HCT116 (cell line): ENCODE measurements at regions not wholly inside any gene's neighbourhood (a gene's known extent, or its start where the extent isn't known, plus 50 kb on each side); places are given as distances from the start of the nearest gene placed in this dataset.

Source experiments
- ATAC-seq: fragments of 200-7000 bp; cut with Tn5 transposase; 2 replicates; pipeline ENCODE4 v1.9.1; 2020; ENCODE audit warnings: mild to moderate bottlenecking, moderate library complexity
- BruUV-seq: library from RNA; stranded (reverse); fragments of 400-500 nt; replicated peaks from 2 replicates; lab custom pipeline; 2021; lab: Mats Ljungman, UMichigan
- CTCF ChIA-PET: fragments of 300-600 bp; sonication (Branson Sonifier 250); formaldehyde crosslinking; loops from one replicate; lab custom pipeline; 2021; ENCODE audit warnings: antibody characterized with exemption; lab: Charles Lee
- POLR2A ChIA-PET: fragments of 300-600, 350-600 bp; sonication (Branson Sonifier 250); formaldehyde crosslinking; loops from one replicate; lab custom pipeline; 2021; ENCODE audit warnings: antibody characterized with exemption; lab: Charles Lee
- RAD21 ChIA-PET, 2 experiments: fragments of 300-600 bp; sonication (Branson Sonifier 250); formaldehyde crosslinking; loops; one replicate each; lab custom pipeline; 2023; ENCODE audit warnings: low total read pairs in 2 of 2; ENCODE audit not compliant: uncharacterized antibody in 2 of 2, unreplicated experiment in 2 of 2, low non-redundant PET in 1 of 2; lab: Charles Lee
- DNase-seq: peaks from one replicate; pipeline ENCODE4 v3.0.0-alpha.2; 2010; ENCODE audit warnings: low read depth, low spot score
- H2AFZ ChIP-seq: fragments of 200-600 bp; shearing (Covaris generic), sonication (generic); 2 replicates; pipeline ENCODE4 v1.6.1; 2017; ENCODE audit warnings: low read depth, mixed run types, mixed read lengths, antibody characterized with exemption, low read length; ENCODE audit not compliant: poor library complexity, severe bottlenecking
- H3K27ac ChIP-seq: 2 replicates; pipeline ENCODE4 v1.5.1; 2012; ENCODE audit warnings: low read depth, low read length
- H3K27me3 ChIP-seq: fragments of 200-600 bp; sonication (generic); 2 replicates; pipeline ENCODE4 v1.6.1; 2016; ENCODE audit warnings: mixed run types, low read length, mixed read lengths; ENCODE audit not compliant: insufficient read depth
- H3K36me3 ChIP-seq, 2 experiments: fragments of 200-500 bp in 1 of 2; fragments of 200-600 bp in 1 of 2; sonication (Bioruptor generic) in 1 of 2; sonication (generic) in 1 of 2; 2 replicates each; pipeline versions ENCODE4 v1.5.1 to v1.6.1; 2014 to 2016; ENCODE audit warnings: low read length in 2 of 2, inconsistent platforms in 1 of 2, mixed read lengths in 1 of 2, mixed run types in 1 of 2; ENCODE audit not compliant: insufficient read depth in 2 of 2, control insufficient read depth in 1 of 2
- H3K4me1 ChIP-seq, 2 experiments: fragments of 200-600 bp in 1 of 2; sonication (generic) in 1 of 2; 2 replicates each; pipeline versions ENCODE4 v1.5.1 to v1.6.1; 2012 to 2017; ENCODE audit warnings: low read length in 2 of 2, inconsistent platforms in 1 of 2, mild to moderate bottlenecking in 1 of 2, mixed read lengths in 1 of 2, mixed run types in 1 of 2, moderate library complexity in 1 of 2; ENCODE audit not compliant: insufficient read depth in 2 of 2, control insufficient read depth in 1 of 2
- H3K4me2 ChIP-seq: fragments of 200-600 bp; sonication (generic); 2 replicates; pipeline ENCODE4 v1.6.1; 2017; ENCODE audit warnings: mixed run types, low read length, mixed read lengths
- H3K4me3 ChIP-seq, 2 experiments: fragments of 200-600 bp in 1 of 2; sonication (generic) in 1 of 2; replicated peaks in 1 of 2; 2 replicates each; pipeline ENCODE4 v1.5.1; 2011 to 2016; ENCODE audit warnings: low read length in 2 of 2, control low read depth in 1 of 2, low read depth in 1 of 2, mild to moderate bottlenecking in 1 of 2, mixed read lengths in 1 of 2, mixed run types in 1 of 2
- H3K79me2 ChIP-seq: fragments of 200-600 bp; sonication (generic); 2 replicates; pipeline ENCODE4 v1.6.1; 2017; ENCODE audit warnings: mild to moderate bottlenecking, mixed run types, low read length, moderate library complexity, mixed read lengths; ENCODE audit not compliant: insufficient read depth
- H3K9ac ChIP-seq: fragments of 200-600 bp; sonication (generic); 2 replicates; pipeline ENCODE4 v1.6.1; 2016; ENCODE audit warnings: low read length, mixed read lengths
- H3K9me2 ChIP-seq: fragments of 200-600 bp; sonication (generic), shearing (Covaris generic); 2 replicates; pipeline ENCODE4 v1.6.1; 2017; ENCODE audit warnings: mixed run types, mild to moderate bottlenecking, moderate library complexity; ENCODE audit not compliant: insufficient read depth
- H3K9me3 ChIP-seq, 2 experiments: fragments of 200-500 bp in 1 of 2; fragments of 200-600 bp in 1 of 2; sonication (Bioruptor generic) in 1 of 2; sonication (generic) in 1 of 2; 2 replicates each; pipeline ENCODE4 v1.6.1; 2014 to 2017; ENCODE audit warnings: low read length in 2 of 2, mixed read lengths in 2 of 2, inconsistent platforms in 1 of 2, low read depth in 1 of 2, mild to moderate bottlenecking in 1 of 2, mixed run types in 1 of 2, moderate library complexity in 1 of 2; ENCODE audit not compliant: control insufficient read depth in 1 of 2, insufficient read depth in 1 of 2
- H4K20me1 ChIP-seq: fragments of 200-600 bp; sonication (generic), shearing (Covaris generic); 2 replicates; pipeline ENCODE4 v1.6.1; 2017; ENCODE audit warnings: mixed run types, mild to moderate bottlenecking, moderate library complexity; ENCODE audit not compliant: insufficient read depth
- EZH2phosphoT487 ChIP-seq: fragments of 200-600 bp; IDR thresholded peaks from 2 replicates; pipeline ENCODE4 v1.6.1; 2018; ENCODE audit warnings: antibody characterized with exemption, borderline replicate concordance
- SP1 ChIP-seq: IDR thresholded peaks from 2 replicates; pipeline ENCODE4 v1.6.1; 2012; ENCODE audit warnings: low read depth
- SRF ChIP-seq: IDR thresholded peaks from 2 replicates; pipeline ENCODE4 v1.6.1; 2012; ENCODE audit warnings: low read depth
- ZFX ChIP-seq: fragments of 450-650 bp; IDR thresholded peaks from 2 replicates; pipeline ENCODE4 v1.6.1; 2017
- intact Hi-C: fragments of 100-400 bp; cut with micrococcal nuclease; formaldehyde crosslinking; loops from 2 replicates; pipeline ENCODE4 v1.10.0; 2022
- TF ChIP-seq, protein P1 (sequence below), 3 experiments: fragments of 200-600 bp in 1 of 3; sonication (generic) in 1 of 3; IDR thresholded peaks in 2 of 3; conservative IDR thresholded peaks in 1 of 3; 2 replicates each; pipeline ENCODE4 v1.5.1; 2012 to 2017; ENCODE audit warnings: low read depth in 2 of 3, low read length in 2 of 3, antibody characterized with exemption in 1 of 3, borderline replicate concordance in 1 of 3, control low read depth in 1 of 3, mild to moderate bottlenecking in 1 of 3, mixed read lengths in 1 of 3, mixed run types in 1 of 3, moderate library complexity in 1 of 3; ENCODE audit not compliant: insufficient read depth in 1 of 3
- TF ChIP-seq, protein P2 (sequence below): IDR thresholded peaks from 2 replicates; pipeline ENCODE4 v1.6.1; 2012
- TF ChIP-seq, protein P3 (sequence below): IDR thresholded peaks from 2 replicates; pipeline ENCODE4 v1.6.1; 2012; ENCODE audit warnings: low read depth

DNA sequence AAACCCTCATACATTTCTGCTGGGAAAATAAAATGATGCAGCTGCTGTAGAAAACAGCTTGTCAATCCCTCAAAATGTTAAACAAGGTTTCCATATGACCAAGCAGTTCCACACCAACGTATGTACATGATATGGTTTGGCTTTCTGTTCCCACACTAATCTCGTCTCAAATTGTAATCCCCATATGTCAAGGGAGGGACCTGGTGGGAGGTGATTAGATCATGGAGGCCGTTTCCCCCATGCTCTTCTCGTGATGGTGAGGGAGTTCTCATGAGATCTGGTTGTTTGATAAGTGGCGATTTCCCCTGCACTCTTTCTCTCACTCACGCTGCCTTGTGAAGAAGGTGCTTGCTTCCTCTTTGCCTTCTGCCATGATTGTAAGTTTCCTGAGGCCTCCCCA, 100.6 kb upstream of the SLC24A5 start:
- Histone ChIP-seq H3K4me3 (no peak overlapping the region), H3K9me2 (no peaks in the 10 kb centered on the region), H3K27me3 (no peaks in the 10 kb centered on the region), H3K4me1 (no peaks in the 10 kb centered on the region), H3K36me3 (no peaks in the 10 kb centered on the region), H4K20me1 (no peaks in the 10 kb centered on the region), H3K9ac (no peak overlapping the region), H3K9me3 (peaks cover 7% of the 10 kb centered on the region in 2 experiments; a peak in 2 of 4 replicates), H3K27ac (no peak overlapping the region), H3K4me2 (no peak overlapping the region), H2AFZ (no peak overlapping the region), H3K79me2 (no peaks in the 10 kb centered on the region)
- ChIA-PET POLR2A (no interaction called here), CTCF (no interaction called here), RAD21 (no interaction called here)
- BruUV-seq = no TSS peak
- no peak for DNase-seq
- no peak for TF ChIP-seq ZFX
- no peak for TF ChIP-seq EZH2phosphoT487
- TF ChIP-seq, protein P1, sequence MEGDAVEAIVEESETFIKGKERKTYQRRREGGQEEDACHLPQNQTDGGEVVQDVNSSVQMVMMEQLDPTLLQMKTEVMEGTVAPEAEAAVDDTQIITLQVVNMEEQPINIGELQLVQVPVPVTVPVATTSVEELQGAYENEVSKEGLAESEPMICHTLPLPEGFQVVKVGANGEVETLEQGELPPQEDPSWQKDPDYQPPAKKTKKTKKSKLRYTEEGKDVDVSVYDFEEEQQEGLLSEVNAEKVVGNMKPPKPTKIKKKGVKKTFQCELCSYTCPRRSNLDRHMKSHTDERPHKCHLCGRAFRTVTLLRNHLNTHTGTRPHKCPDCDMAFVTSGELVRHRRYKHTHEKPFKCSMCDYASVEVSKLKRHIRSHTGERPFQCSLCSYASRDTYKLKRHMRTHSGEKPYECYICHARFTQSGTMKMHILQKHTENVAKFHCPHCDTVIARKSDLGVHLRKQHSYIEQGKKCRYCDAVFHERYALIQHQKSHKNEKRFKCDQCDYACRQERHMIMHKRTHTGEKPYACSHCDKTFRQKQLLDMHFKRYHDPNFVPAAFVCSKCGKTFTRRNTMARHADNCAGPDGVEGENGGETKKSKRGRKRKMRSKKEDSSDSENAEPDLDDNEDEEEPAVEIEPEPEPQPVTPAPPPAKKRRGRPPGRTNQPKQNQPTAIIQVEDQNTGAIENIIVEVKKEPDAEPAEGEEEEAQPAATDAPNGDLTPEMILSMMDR (IDR thresholded peaks at IDR 0.05 in 2 of 3, conservative IDR thresholded peaks at IDR 0.05 in 1 of 3; ENCODE audit: borderline replicate concordance in 1 of 3, insufficient read depth in 1 of 3, low read depth in 2 of 3, low read length in 2 of 3) = no peak
- TF ChIP-seq, protein P2, sequence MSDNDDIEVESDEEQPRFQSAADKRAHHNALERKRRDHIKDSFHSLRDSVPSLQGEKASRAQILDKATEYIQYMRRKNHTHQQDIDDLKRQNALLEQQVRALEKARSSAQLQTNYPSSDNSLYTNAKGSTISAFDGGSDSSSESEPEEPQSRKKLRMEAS = no peak
- TF ChIP-seq SP1 = no peak
- ATAC-seq = no peak
- intact Hi-C loops = no loop called here

DNA sequence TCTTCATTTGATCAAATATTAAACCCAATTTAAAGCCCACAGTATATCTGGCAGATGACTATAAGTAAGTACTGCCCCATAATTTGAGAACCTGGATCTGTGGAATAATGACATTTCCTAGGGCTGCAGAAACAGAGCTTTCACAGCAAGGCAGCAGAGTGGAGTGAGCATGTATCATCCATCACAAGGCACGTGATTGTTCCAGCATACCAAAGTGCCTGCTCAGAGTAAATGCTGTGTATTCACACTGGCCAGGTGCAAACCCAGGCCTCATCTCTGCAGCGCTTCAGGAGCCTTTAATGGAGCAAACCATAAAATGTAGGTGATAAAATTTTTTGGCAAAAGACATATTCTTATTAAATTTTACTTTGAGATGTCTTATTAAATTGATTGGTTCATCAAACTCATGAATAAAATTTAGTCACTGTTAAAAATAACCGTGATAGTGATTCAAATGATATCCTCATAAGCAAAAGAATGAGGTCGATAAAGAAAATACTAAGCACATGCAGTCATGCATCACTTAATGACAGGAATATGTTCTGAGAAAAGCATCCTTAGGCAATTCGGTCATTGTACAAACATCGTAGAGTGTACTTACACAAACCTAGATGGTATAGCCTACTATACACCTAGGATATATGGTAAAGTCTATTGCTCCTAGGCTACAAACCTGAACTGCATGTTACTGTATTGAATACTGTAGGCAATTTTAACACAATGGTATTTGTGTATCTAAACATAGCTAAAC, 99.3 kb upstream of the SLC24A5 start:
- ChIA-PET CTCF (no interaction called here), POLR2A (no interaction called here)
- no peak for ATAC-seq

More for the DNA sequence above, 99.3 kb upstream of the SLC24A5 start:
- no peak for DNase-seq
- no peak overlapping the region for H3K4me3 ChIP-seq
- peaks cover 3 to 8% of the 10 kb centered on the region in 2 experiments; a peak in 2 of 4 replicates for H3K9me3 ChIP-seq
- no peaks in the 10 kb centered on the region for H3K79me2 ChIP-seq
- H4K20me1 ChIP-seq = no peaks in the 10 kb centered on the region
- RAD21 ChIA-PET = no interaction called here
- TF ChIP-seq, protein P3, sequence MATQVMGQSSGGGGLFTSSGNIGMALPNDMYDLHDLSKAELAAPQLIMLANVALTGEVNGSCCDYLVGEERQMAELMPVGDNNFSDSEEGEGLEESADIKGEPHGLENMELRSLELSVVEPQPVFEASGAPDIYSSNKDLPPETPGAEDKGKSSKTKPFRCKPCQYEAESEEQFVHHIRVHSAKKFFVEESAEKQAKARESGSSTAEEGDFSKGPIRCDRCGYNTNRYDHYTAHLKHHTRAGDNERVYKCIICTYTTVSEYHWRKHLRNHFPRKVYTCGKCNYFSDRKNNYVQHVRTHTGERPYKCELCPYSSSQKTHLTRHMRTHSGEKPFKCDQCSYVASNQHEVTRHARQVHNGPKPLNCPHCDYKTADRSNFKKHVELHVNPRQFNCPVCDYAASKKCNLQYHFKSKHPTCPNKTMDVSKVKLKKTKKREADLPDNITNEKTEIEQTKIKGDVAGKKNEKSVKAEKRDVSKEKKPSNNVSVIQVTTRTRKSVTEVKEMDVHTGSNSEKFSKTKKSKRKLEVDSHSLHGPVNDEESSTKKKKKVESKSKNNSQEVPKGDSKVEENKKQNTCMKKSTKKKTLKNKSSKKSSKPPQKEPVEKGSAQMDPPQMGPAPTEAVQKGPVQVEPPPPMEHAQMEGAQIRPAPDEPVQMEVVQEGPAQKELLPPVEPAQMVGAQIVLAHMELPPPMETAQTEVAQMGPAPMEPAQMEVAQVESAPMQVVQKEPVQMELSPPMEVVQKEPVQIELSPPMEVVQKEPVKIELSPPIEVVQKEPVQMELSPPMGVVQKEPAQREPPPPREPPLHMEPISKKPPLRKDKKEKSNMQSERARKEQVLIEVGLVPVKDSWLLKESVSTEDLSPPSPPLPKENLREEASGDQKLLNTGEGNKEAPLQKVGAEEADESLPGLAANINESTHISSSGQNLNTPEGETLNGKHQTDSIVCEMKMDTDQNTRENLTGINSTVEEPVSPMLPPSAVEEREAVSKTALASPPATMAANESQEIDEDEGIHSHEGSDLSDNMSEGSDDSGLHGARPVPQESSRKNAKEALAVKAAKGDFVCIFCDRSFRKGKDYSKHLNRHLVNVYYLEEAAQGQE = no peak
- TF ChIP-seq, protein P2 = no peak
- no peak for TF ChIP-seq SRF
- no peak overlapping the region for H3K9ac ChIP-seq
- no peak overlapping the region for H2AFZ ChIP-seq
- no peaks in the 10 kb centered on the region for H3K4me1 ChIP-seq
- H3K36me3 ChIP-seq = no peaks in the 10 kb centered on the region
- H3K27ac ChIP-seq = no peak overlapping the region
- H3K4me2 ChIP-seq = no peak overlapping the region
- BruUV-seq = no TSS peak
- no peaks in the 10 kb centered on the region for H3K9me2 ChIP-seq
- intact Hi-C loops = no loop called here
- H3K27me3 ChIP-seq = no peaks in the 10 kb centered on the region
